NB4 (cell line): ENCODE measurements at regions not wholly inside any gene's neighbourhood (a gene's known extent, or its start where the extent isn't known, plus 50 kb on each side); places are given as distances from the start of the nearest gene placed in this dataset.

Source experiments
- MAX ChIP-seq: IDR thresholded peaks from 2 replicates; pipeline ENCODE4 v1.6.1; 2011; ENCODE audit warnings: low read depth, low read length
- POLR2A ChIP-seq: IDR thresholded peaks from 2 replicates; pipeline ENCODE4 v1.6.1; 2011; ENCODE audit warnings: mild to moderate bottlenecking; ENCODE audit not compliant: insufficient read length; ENCODE audit errors: extremely low read depth
- TF ChIP-seq, protein P1 (sequence below): IDR thresholded peaks from one replicate; pipeline ENCODE4 v1.5.1; 2012; ENCODE audit warnings: low read depth, low read length

DNA sequence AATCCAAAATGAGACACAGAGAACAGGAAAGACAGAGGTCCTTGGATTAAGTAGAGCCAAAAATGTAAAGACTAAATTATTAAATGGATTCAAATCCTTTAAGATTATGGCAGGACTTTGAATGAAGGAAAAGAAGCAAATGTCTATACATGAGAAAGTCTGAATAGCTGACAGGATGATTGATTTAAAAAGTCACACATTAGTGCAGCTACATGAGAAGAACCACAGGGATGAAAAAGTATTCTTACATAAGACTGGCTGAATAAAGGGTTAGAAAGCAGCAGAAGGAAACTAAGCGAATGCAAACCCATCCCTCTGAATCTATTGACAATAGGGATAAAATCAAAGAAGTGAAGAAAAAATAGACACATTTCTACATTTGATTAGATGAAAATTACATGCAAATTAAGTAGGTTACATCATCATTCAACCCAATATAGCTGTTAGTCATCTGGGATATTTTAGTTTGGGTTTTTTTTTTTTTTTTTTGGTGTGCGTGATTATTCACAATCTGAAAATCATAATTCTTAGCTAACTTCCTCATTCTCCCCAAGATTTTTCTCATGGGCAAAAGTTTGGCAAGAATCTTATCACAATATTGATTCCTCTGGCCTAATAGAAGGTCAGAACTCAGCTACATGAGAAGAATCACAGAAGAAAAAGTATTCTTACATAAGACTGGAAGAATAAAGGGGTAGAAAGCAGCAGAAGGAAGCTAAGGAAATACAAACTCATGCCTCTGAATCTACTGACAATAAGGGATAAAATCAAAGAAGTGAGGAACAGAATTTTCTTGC, 845.4 kb downstream of the HACE1 start:
- TF ChIP-seq MAX: no peak
- TF ChIP-seq POLR2A: no peak
- TF ChIP-seq, protein P1, sequence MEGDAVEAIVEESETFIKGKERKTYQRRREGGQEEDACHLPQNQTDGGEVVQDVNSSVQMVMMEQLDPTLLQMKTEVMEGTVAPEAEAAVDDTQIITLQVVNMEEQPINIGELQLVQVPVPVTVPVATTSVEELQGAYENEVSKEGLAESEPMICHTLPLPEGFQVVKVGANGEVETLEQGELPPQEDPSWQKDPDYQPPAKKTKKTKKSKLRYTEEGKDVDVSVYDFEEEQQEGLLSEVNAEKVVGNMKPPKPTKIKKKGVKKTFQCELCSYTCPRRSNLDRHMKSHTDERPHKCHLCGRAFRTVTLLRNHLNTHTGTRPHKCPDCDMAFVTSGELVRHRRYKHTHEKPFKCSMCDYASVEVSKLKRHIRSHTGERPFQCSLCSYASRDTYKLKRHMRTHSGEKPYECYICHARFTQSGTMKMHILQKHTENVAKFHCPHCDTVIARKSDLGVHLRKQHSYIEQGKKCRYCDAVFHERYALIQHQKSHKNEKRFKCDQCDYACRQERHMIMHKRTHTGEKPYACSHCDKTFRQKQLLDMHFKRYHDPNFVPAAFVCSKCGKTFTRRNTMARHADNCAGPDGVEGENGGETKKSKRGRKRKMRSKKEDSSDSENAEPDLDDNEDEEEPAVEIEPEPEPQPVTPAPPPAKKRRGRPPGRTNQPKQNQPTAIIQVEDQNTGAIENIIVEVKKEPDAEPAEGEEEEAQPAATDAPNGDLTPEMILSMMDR: no peak
